Upper lobe of right lung (tissue), 1 donor: ENCODE measurements at regions not wholly inside any gene's neighbourhood (a gene's known extent, or its start where the extent isn't known, plus 50 kb on each side); places are given as distances from the start of the nearest gene placed in this dataset.

Source experiments
- ATAC-seq: fragments of 200-7000 bp; cut with Tn5 transposase; one replicate; pipeline ENCODE4 v1.9.1; 2020; ENCODE audit warnings: mild to moderate bottlenecking, moderate library complexity
- DNase-seq: peaks from one replicate; pipeline ENCODE4 v3.0.0-alpha.2; 2020
- H3K27ac ChIP-seq: fragments of 200-600 bp; one replicate; pipeline ENCODE4 v1.8.0; 2022
- H3K27me3 ChIP-seq: fragments of 200-600 bp; one replicate; pipeline ENCODE4 v1.8.0; 2022; ENCODE audit warnings: mild to moderate bottlenecking
- H3K36me3 ChIP-seq: fragments of 200-600 bp; one replicate; pipeline ENCODE4 v1.8.0; 2022
- H3K4me1 ChIP-seq: fragments of 200-600 bp; one replicate; pipeline ENCODE4 v1.8.0; 2022
- H3K4me3 ChIP-seq: fragments of 200-600 bp; one replicate; pipeline ENCODE4 v1.8.0; 2022; ENCODE audit warnings: mild to moderate bottlenecking
- H3K9me3 ChIP-seq: fragments of 200-600 bp; one replicate; pipeline ENCODE4 v1.8.0; 2022
- CTCF ChIP-seq: fragments of 200-600 bp; IDR thresholded peaks from one replicate; pipeline ENCODE4 v1.8.0; 2022; ENCODE audit warnings: antibody characterized with exemption
- intact Hi-C: fragments of 100-400 bp; cut with DNase I; formaldehyde crosslinking; loops from one replicate; pipeline ENCODE4 v1.11.0; 2022
- donor health status: DM: no; HTN: yes; CAD: no; lungs with severe emphysema.

DNA sequence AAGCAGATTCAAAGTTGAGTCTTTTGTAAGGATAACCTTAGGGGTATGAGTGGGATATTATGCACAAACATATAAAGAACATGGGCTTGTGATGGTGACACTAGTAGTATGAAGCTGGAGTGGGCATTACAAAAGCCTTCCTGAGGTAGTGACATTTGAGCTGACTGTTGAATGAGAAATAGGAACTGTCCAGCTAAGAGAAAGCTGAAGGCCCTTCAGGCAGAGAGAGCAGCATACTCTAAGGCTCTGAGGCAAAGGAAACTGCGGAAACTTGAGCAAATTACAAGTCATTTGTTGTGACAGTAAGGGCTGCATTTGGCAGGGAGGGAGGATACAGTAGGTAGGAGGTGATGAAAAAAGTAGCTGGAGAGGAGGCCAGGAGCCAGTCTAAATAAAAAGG, 190.7 kb upstream of the CD96 start:
- Histone ChIP-seq H3K27me3 (no peaks in the 10 kb centered on the region), H3K9me3 (no peaks in the 10 kb centered on the region), H3K4me3 (no peak overlapping the region), H3K36me3 (no peaks in the 10 kb centered on the region), H3K27ac (no peak overlapping the region), H3K4me1 (no peaks in the 10 kb centered on the region)
- DNase-seq (no peak), ATAC-seq (no peak)
- intact Hi-C loops, result no loop called here
- no peak for TF ChIP-seq CTCF

DNA sequence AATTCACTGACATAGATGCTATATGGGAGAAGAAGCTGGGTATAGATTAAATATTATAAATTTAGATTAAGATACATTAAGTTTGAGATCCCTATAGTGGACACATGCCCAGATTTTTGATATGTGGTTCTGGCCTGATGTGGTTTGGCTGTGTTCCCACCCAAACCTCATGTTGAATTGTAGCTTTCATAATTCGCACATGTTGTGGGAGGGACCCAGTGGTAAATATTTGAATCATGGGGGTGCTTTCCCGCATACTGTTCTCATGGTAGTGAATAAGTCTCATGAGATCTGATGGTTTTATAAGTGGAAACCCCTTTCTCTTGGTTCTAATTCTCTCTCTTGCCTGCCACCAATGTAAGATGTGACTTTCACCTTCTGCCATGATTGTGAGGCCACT, 189.4 kb upstream of the CD96 start:
- Histone ChIP-seq H3K36me3 (no peaks in the 10 kb centered on the region), H3K27me3 (no peaks in the 10 kb centered on the region), H3K4me1 (no peaks in the 10 kb centered on the region), H3K9me3 (no peaks in the 10 kb centered on the region), H3K4me3 (no peak overlapping the region), H3K27ac (no peak overlapping the region)
- TF ChIP-seq CTCF, result no peak
- ATAC-seq, result no peak
- intact Hi-C loops, result no loop called here
- DNase-seq, result no peak

GRCh38 chr3:111359261-111360030, 182.6 kb upstream of the CD96 start:
- ATAC-seq (no peak), DNase-seq (no peak)
- Histone ChIP-seq H3K36me3 (no peaks in the 10 kb centered on the region), H3K4me3 (no peak overlapping the region), H3K27me3 (no peaks in the 10 kb centered on the region), H3K27ac (no peak overlapping the region), H3K4me1 (no peaks in the 10 kb centered on the region), H3K9me3 (no peaks in the 10 kb centered on the region)
- TF ChIP-seq CTCF, result no peak
- intact Hi-C loops, result no loop called here

DNA sequence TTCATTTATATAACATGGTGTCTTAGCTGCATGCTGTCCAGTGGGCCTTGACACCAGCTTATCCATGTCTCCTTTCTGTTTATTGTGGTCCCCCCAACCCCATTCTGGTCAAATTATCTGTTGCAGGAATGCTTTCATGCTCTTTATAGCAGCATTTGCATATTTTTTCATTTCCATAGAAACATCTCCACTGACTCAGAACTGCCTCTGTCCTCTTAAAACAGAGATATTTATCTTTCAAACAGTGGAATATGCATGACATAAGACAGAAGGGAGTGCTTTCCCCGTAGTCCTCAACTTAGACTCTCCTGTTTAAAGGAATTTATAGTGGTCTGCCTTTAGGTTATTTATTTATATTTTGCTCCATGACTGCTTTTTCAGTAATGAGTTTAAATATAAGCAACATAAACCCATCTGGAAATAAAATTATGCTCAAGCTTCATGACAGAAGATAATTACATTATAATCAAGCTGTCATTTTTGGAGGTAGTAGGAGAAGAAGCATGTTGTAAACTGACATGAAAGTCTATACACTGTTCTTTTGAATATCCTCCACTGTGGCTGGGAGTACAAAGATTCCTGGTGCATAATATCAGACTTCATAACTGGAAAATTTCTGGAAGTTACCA, 179.5 kb upstream of the CD96 start:
- Histone ChIP-seq H3K9me3 (no peaks in the 10 kb centered on the region), H3K27ac (no peak overlapping the region)
- no peak for DNase-seq

DNA sequence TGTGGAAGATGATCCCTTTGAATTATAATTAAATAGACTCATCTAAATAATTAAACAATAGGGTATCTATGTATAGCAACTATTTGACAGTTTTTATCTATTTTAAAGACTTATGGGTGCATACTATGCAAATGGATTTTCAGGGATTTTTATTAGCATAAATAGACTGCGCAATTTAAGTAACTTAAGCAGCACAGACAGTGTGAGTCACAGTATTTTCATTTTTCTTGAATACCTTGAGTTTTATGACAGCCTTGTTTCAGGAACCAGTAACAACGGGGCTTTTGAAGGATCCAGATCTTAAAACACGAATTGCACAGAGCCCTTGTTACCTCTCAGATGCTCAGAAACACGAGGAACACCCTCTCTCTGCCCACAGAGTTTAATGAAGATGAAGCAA, 175.5 kb upstream of the CD96 start:
- Histone ChIP-seq H3K36me3 (no peaks in the 10 kb centered on the region), H3K4me1 (no peaks in the 10 kb centered on the region), H3K27me3 (no peaks in the 10 kb centered on the region), H3K9me3 (no peaks in the 10 kb centered on the region), H3K4me3 (no peak overlapping the region), H3K27ac (no peak overlapping the region)
- ATAC-seq (no peak), DNase-seq (no peak)
- TF ChIP-seq CTCF, result no peak
- intact Hi-C loops, result no loop called here

More for the DNA sequence above, 179.5 kb upstream of the CD96 start:
- TF ChIP-seq CTCF, result no peak
- Histone ChIP-seq H3K4me3 (no peak overlapping the region), H3K4me1 (no peaks in the 10 kb centered on the region), H3K27me3 (no peaks in the 10 kb centered on the region), H3K36me3 (no peaks in the 10 kb centered on the region)
- intact Hi-C loops, result no loop called here
- no peak for ATAC-seq
